ENCODE measurements at regions not wholly inside any gene's neighbourhood (a gene's known extent, or its start where the extent isn't known, plus 50 kb on each side); places are given as distances from the start of the nearest gene placed in this dataset.

GRCh38 chr3:72217570-72217969, 432.6 kb upstream of the PROK2 start:
- H3K36me3 Mint-ChIP-seq (ENCODE audit: unreplicated experiment), result no peaks in the 10 kb centered on the region
- H3K4me1 Mint-ChIP-seq (ENCODE audit: unreplicated experiment), result peaks cover 4% of the 10 kb centered on the region
- H3K9me3 Mint-ChIP-seq (ENCODE audit: unreplicated experiment), result no peaks in the 10 kb centered on the region
- DNase-seq (ENCODE audit: extremely low spot score, unreplicated experiment), result no peak
- no peak overlapping the region for H3K27ac Mint-ChIP-seq (ENCODE audit: unreplicated experiment)
- no peak overlapping the region for H3K4me3 Mint-ChIP-seq (ENCODE audit: unreplicated experiment)
- peaks cover 16% of the 10 kb centered on the region for H3K27me3 Mint-ChIP-seq (ENCODE audit: unreplicated experiment)
- no peak for TF ChIP-seq CTCF (IDR thresholded peaks at IDR 0.05)

DNA sequence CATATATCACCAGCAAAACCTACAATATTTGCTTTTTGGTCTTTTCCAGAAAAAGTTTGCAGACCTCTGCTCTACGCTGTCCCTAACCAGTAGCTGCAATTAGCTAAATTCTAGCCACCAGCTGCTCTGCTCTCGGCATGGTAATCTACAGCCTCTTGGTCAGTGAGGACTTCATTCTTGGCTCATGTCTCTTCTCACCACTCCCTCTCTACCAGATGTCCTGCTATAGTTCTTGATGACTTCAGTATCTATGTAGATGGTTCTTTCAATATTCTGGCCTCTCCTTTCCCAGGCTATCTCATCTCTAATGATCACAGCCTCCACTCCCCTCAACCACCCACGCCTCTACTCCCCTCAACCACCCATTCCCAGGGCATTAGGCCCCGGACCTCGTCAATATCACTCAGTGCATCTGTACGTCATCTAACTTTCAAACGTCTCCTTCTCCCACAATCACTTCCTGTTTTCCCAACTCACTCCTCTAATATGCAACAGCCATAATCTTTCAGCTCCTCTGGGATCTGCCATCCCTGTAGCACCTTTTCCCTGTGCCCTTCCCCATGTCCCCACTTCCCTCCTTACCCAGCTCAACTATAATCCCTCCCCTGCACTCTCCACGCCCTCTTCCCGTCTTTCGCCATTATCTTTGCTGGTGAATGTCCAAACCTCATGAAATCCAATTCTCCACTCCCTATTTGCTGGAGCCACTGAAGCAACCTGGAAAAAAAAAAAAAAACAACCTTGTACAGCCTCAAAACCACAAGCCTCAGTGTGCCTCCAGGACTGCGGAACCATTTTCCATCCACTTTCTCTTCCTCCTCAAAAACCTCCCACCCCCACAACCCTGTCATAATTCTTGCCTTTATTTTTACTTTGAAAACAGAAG, 429.4 kb upstream of the PROK2 start:
- DNase-seq (ENCODE audit: extremely low spot score, unreplicated experiment), result no peak
- H3K9me3 Mint-ChIP-seq (ENCODE audit: unreplicated experiment), result no peaks in the 10 kb centered on the region
- peaks cover 26% of the 10 kb centered on the region for H3K27me3 Mint-ChIP-seq (ENCODE audit: unreplicated experiment)
- no peak for TF ChIP-seq CTCF (IDR thresholded peaks at IDR 0.05)
- no peak overlapping the region for H3K27ac Mint-ChIP-seq (ENCODE audit: unreplicated experiment)
- no peaks in the 10 kb centered on the region for H3K36me3 Mint-ChIP-seq (ENCODE audit: unreplicated experiment)
- H3K4me1 Mint-ChIP-seq (ENCODE audit: unreplicated experiment), result no peaks in the 10 kb centered on the region
- no peak overlapping the region for H3K4me3 Mint-ChIP-seq (ENCODE audit: unreplicated experiment)

- H3K9me3 Mint-ChIP-seq (ENCODE audit: unreplicated experiment), result no peaks in the 10 kb centered on the region
- H3K27me3 Mint-ChIP-seq (ENCODE audit: unreplicated experiment), result peaks cover 33% of the 10 kb centered on the region
These were observed 428.5 kb upstream of the PROK2 start for GRCh38 chr3:72213296-72214065.

DNA sequence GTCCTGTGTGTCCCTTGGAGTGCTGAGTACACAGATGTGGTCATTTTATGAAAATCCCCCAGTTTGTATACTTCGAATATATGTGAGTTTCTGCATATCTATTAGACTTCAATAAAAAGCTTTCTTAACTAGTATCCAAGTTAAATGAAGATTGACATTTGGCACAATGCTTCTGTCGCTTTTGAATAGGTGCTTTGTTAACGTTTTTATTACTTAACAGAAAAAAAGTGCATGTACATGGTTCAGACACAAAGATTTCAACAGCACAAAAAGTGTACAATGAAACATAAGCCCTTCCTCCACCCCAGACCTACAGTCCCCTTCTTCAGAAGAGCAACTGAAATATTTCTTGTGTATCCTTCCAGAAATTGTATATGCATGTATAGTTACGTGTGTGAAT, 427.4 kb upstream of the PROK2 start:
- Mint-ChIP-seq H3K36me3 (ENCODE audit: unreplicated experiment) (no peaks in the 10 kb centered on the region), H3K4me3 (ENCODE audit: unreplicated experiment) (no peak overlapping the region), H3K27ac (ENCODE audit: unreplicated experiment) (no peak overlapping the region), H3K27me3 (ENCODE audit: unreplicated experiment) (peaks cover 36% of the 10 kb centered on the region), H3K9me3 (ENCODE audit: unreplicated experiment) (no peaks in the 10 kb centered on the region), H3K4me1 (ENCODE audit: unreplicated experiment) (no peaks in the 10 kb centered on the region)
- TF ChIP-seq CTCF (IDR thresholded peaks at IDR 0.05), result no peak
- DNase-seq (ENCODE audit: extremely low spot score, unreplicated experiment), result no peak

More at GRCh38 chr3:72213296-72214065, 428.5 kb upstream of the PROK2 start:
- Mint-ChIP-seq H3K4me1 (ENCODE audit: unreplicated experiment) (no peaks in the 10 kb centered on the region), H3K27ac (ENCODE audit: unreplicated experiment) (no peak overlapping the region), H3K36me3 (ENCODE audit: unreplicated experiment) (no peaks in the 10 kb centered on the region), H3K4me3 (ENCODE audit: unreplicated experiment) (no peak overlapping the region)
- no peak for DNase-seq (ENCODE audit: extremely low spot score, unreplicated experiment)
- no peak for TF ChIP-seq CTCF (IDR thresholded peaks at IDR 0.05)

DNA sequence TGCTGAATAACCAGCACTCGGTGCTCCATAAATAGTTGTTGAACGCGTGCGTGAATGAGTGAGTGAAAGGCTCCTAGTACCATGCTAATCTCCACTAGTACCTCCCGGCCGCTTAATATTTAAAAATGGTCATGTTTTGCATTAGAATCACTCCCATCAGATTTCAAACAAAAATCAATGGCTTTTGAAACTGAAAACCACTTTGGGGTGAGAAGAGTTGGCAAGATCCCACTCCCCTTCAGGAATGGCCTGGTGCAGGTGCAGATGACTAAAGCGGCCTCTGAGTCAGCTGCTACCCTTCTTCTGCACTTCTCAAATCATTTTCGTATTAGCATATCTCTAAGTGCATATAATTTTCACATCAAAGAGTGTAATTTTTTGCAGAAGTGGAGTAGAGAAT, 425.3 kb upstream of the PROK2 start:
- no peak for TF ChIP-seq CTCF (IDR thresholded peaks at IDR 0.05)
- peaks cover 44% of the 10 kb centered on the region for H3K27me3 Mint-ChIP-seq (ENCODE audit: unreplicated experiment)
- no peak overlapping the region for H3K4me3 Mint-ChIP-seq (ENCODE audit: unreplicated experiment)
- no peaks in the 10 kb centered on the region for H3K36me3 Mint-ChIP-seq (ENCODE audit: unreplicated experiment)
- no peaks in the 10 kb centered on the region for H3K9me3 Mint-ChIP-seq (ENCODE audit: unreplicated experiment)
- DNase-seq (ENCODE audit: extremely low spot score, unreplicated experiment), result no peak
- H3K27ac Mint-ChIP-seq (ENCODE audit: unreplicated experiment), result no peak overlapping the region
- no peaks in the 10 kb centered on the region for H3K4me1 Mint-ChIP-seq (ENCODE audit: unreplicated experiment)

Measured in osteocyte (in vitro differentiated cells).